Fibroblast of mammary gland (primary cell): ENCODE measurements at regions not wholly inside any gene's neighbourhood (a gene's known extent, or its start where the extent isn't known, plus 50 kb on each side); places are given as distances from the start of the nearest gene placed in this dataset.
"Not testable (repeated sequence)": the region's sequence is repeated elsewhere in the genome, so short reads cannot be mapped to it uniquely, and the experiment has no call there.

Experiments
- DNase-seq: peaks from one replicate; pipeline ENCODE4 v3.0.0-alpha.2; 2010; ENCODE audit warnings: low read depth
- H3K4me3 ChIP-seq: 2 replicates; pipeline ENCODE4 v1.5.1; 2011; ENCODE audit warnings: low read depth, mild to moderate bottlenecking, low read length, moderate library complexity; ENCODE audit not compliant: control insufficient read depth
- CTCF ChIP-seq: conservative IDR thresholded peaks from 2 replicates; pipeline ENCODE4 v1.5.1; 2011; ENCODE audit warnings: low read depth, low read length, inconsistent platforms; ENCODE audit not compliant: control insufficient read depth, insufficient read depth

GRCh38 chr7:94781236-94781635, 125.3 kb upstream of the SGCE start:
- H3K4me3 ChIP-seq = no peak overlapping the region
- no peak for TF ChIP-seq CTCF
- no peak for DNase-seq

DNA sequence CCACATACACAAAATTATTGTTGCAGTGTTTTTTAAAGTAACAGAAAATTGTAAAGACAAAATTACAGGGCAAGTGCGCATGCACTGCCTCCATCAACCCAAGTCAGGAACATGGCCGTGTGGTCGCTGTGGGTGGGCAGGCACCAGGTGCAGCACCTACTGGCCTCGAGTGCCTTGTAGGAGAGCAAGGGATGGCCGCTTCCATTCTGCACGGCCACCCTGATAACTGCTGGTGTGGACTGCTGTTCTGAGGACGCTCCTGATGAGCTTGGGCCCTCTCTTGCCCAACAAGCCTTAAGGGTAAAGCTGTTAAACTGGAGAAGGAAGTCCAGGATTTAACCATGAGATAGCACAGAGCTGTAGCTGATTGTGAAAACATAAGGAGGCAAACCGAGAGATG, 124.6 kb upstream of the PPP1R9A start:
- TF ChIP-seq CTCF = no peak
- no peak for DNase-seq
- H3K4me3 ChIP-seq = no peak overlapping the region

DNA sequence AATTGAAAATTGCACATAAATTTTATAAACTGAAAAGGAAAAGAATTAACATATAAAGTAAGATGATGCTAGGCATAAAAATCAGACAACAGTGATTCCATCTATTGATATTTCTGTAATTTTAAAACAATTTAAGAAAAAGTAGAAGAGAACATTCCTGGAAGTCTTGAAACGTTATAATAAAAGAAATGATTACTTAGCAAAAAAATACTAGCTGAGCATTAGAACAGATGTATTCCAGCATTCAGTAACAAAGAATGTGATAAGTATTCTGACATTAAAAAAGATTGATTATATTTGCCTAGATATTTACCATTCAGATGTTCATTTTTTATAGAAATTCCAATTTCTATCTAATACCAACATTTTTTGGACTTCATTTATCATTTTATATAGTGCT, 120.1 kb upstream of the PPP1R9A start:
- H3K4me3 ChIP-seq = no peak overlapping the region
- no peak for TF ChIP-seq CTCF
- DNase-seq = no peak

DNA sequence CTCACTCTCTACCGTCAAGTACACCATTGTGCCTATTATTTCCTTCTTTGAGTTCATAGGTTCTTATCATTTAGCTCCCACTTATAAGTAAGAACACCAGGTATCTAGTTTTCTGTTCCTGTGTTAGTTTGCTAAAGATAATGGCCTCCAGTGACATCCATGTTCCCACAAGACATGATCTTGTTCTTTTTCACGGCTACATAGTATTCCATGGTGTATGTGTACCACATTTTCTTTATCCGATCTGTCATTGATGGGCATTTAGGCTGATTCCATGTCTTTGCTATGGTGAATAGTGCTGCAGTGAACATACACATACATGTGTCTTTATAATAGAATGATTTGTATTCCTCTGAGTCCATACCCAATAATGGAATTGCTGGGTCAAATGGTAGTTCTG, 119.0 kb upstream of the PPP1R9A start:
- not testable (repeated sequence) for DNase-seq, H3K4me3 ChIP-seq

DNA sequence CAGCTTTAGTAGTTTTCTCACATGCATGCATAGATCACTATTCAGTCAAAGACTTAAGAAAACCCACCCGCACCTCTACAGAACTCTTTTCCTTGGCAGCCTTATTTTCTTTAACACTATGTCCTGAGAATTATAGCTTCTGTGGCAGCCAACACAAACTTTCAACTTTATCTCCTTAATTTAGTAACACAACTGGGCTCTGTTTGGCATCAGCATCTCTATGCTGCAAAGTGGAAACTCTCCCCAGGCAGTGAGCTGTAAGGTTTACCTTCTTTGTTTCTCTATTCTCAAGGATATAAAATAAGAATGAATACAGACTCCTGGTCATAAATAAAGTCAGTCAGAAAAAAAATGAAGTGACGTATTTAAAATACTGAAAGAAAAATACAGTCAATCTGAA, 115.2 kb upstream of the PPP1R9A start:
- no peak overlapping the region for H3K4me3 ChIP-seq
- DNase-seq = no peak
- TF ChIP-seq CTCF = no peak

GRCh38 chr7:94797404-94797803, 110.0 kb upstream of the PPP1R9A start:
- H3K4me3 ChIP-seq, DNase-seq: not testable (repeated sequence)

GRCh38 chr7:94803821-94804220, 103.6 kb upstream of the PPP1R9A start:
- no peak for DNase-seq
- TF ChIP-seq CTCF = no peak
- H3K4me3 ChIP-seq = no peak overlapping the region

- DNase-seq = peak; percentile 4
- H3K4me3 ChIP-seq = not testable (repeated sequence)
Measured at GRCh38 chr7:94808673-94809072, 98.7 kb upstream of the PPP1R9A start.

GRCh38 chr7:94810496-94810895, 96.9 kb upstream of the PPP1R9A start:
- DNase-seq = peak; percentile 2
- H3K4me3 ChIP-seq = no peak overlapping the region
- no peak for TF ChIP-seq CTCF
